ENCODE measurements at regions not wholly inside any gene's neighbourhood (a gene's known extent, or its start where the extent isn't known, plus 50 kb on each side); places are given as distances from the start of the nearest gene placed in this dataset.

GRCh38 chr10:56943221-56943755 lies 582.2 kb upstream of the ZWINT start:
- Histone ChIP-seq H3K4me3 (no peak overlapping the region), H3K36me3 (no peaks in the 10 kb centered on the region), H3K4me1 (no peaks in the 10 kb centered on the region), H3K27ac (no peak overlapping the region), H3K27me3 (no peaks in the 10 kb centered on the region), H3K9me3 (peaks cover 0 to 18% (median 5%) of the 10 kb centered on the region in 4 donors)
- intact Hi-C loops (cut with DNase I; ENCODE audit: low total_unique reads) = no loop called here
- DNase-seq = no peak
- TF ChIP-seq POLR2AphosphoS5 (IDR thresholded peaks at IDR 0.05) (no peak), POLR2A (IDR thresholded peaks at IDR 0.05) (no peak), EP300 (IDR thresholded peaks at IDR 0.05) (no peak), CTCF (IDR thresholded peaks at IDR 0.05) (no peak)
- 70 to 83% (median 75%) methylated on average over 2 of the region's 2 CpGs for WGBS, 5 donors

GRCh38 chr10:56934515-56934914 lies 573.5 kb upstream of the ZWINT start:
- Histone ChIP-seq H3K27ac (no peak overlapping the region), H3K4me3 (no peak overlapping the region), H3K9me3 (peaks cover 0 to 22% (median 15%) of the 10 kb centered on the region in 4 donors), H3K36me3 (no peaks in the 10 kb centered on the region), H3K27me3 (no peaks in the 10 kb centered on the region), H3K4me1 (no peaks in the 10 kb centered on the region)
- TF ChIP-seq POLR2A (IDR thresholded peaks at IDR 0.05) = no peak
- no peak for TF ChIP-seq POLR2AphosphoS5 (IDR thresholded peaks at IDR 0.05)
- TF ChIP-seq EP300 (IDR thresholded peaks at IDR 0.05) = no peak
- no peak for TF ChIP-seq CTCF (IDR thresholded peaks at IDR 0.05)
- 66 to 84% (median 77%) methylated on average over 3 to 4 of the region's 4 CpGs for WGBS, 5 donors
- DNase-seq = no peak
- intact Hi-C loops (cut with DNase I; ENCODE audit: low total_unique reads) = no loop called here

- intact Hi-C loops (cut with DNase I; ENCODE audit: low total_unique reads) = no loop called here
- Histone ChIP-seq H3K27me3 (no peaks in the 10 kb centered on the region), H3K9me3 (peaks cover 0 to 19% (median 8%) of the 10 kb centered on the region in 4 donors), H3K36me3 (no peaks in the 10 kb centered on the region), H3K4me3 (no peak overlapping the region), H3K27ac (no peak overlapping the region), H3K4me1 (no peaks in the 10 kb centered on the region)
- peak in 1 of 2 donors; percentile 39 for DNase-seq
- TF ChIP-seq POLR2A (IDR thresholded peaks at IDR 0.05) (no peak), EP300 (IDR thresholded peaks at IDR 0.05) (no peak), POLR2AphosphoS5 (IDR thresholded peaks at IDR 0.05) (no peak), CTCF (IDR thresholded peaks at IDR 0.05) (no peak)
- 70 to 87% (median 83%) methylated on average over 1 of the region's 1 CpG for WGBS, 5 donors
These were observed 567.7 kb upstream of the ZWINT start for GRCh38 chr10:56928714-56929113.

GRCh38 chr10:56927701-56928100 lies 566.6 kb upstream of the ZWINT start:
- DNase-seq = peak in 1 of 2 donors; percentile 2
- WGBS, 5 donors = 46 to 87% (median 79%) methylated on average over 2 of the region's 2 CpGs
- Histone ChIP-seq H3K27ac (no peak overlapping the region), H3K9me3 (peaks cover 0 to 25% (median 13%) of the 10 kb centered on the region in 4 donors), H3K36me3 (no peaks in the 10 kb centered on the region), H3K27me3 (no peaks in the 10 kb centered on the region), H3K4me3 (no peak overlapping the region), H3K4me1 (no peaks in the 10 kb centered on the region)
- intact Hi-C loops (cut with DNase I; ENCODE audit: low total_unique reads) = no loop called here
- TF ChIP-seq POLR2A (IDR thresholded peaks at IDR 0.05) (no peak), POLR2AphosphoS5 (IDR thresholded peaks at IDR 0.05) (no peak), EP300 (IDR thresholded peaks at IDR 0.05) (no peak), CTCF (IDR thresholded peaks at IDR 0.05) (no peak)

All from stomach (tissue), 8 donors.